GM23248 (cell line): ENCODE measurements at regions not wholly inside any gene's neighbourhood (a gene's known extent, or its start where the extent isn't known, plus 50 kb on each side); places are given as distances from the start of the nearest gene placed in this dataset.
A peak's percentile ranks its signal among the peaks of the same experiment; 100 is the strongest.

Experiments
- DNase-seq: peaks from one replicate; pipeline ENCODE4 v3.0.0-alpha.2; 2015
- H2AFZ ChIP-seq: fragments of 200-600 bp; sonication (generic); 2 replicates; pipeline ENCODE4 v1.6.1; 2016; ENCODE audit warnings: antibody characterized with exemption
- H3F3A ChIP-seq: fragments of 200-600 bp; sonication (generic); 2 replicates; pipeline ENCODE4 v1.6.1; 2016; ENCODE audit warnings: mild to moderate bottlenecking, antibody characterized with exemption, mixed run types; ENCODE audit not compliant: insufficient read depth
- H3K27ac ChIP-seq: fragments of 200-600 bp; sonication (generic); 2 replicates; pipeline ENCODE4 v1.5.1; 2016; ENCODE audit warnings: mild to moderate bottlenecking
- H3K27me3 ChIP-seq: fragments of 200-600 bp; sonication (generic); replicated peaks from 2 replicates; pipeline ENCODE4 v1.6.1; 2016; ENCODE audit warnings: mild to moderate bottlenecking; ENCODE audit not compliant: insufficient read depth
- H3K36me3 ChIP-seq: fragments of 200-600 bp; sonication (generic); 2 replicates; pipeline ENCODE4 v1.6.1; 2016; ENCODE audit warnings: low read depth, mild to moderate bottlenecking
- H3K4me1 ChIP-seq: fragments of 200-600 bp; sonication (generic); 2 replicates; pipeline ENCODE4 v1.6.1; 2016; ENCODE audit warnings: mild to moderate bottlenecking; ENCODE audit not compliant: insufficient read depth
- H3K4me2 ChIP-seq: fragments of 200-600 bp; sonication (generic); one replicate; pipeline ENCODE4 v1.6.1; 2016; ENCODE audit warnings: mild to moderate bottlenecking; ENCODE audit not compliant: unreplicated experiment
- H3K4me3 ChIP-seq: fragments of 200-600 bp; sonication (generic); 2 replicates; pipeline ENCODE4 v1.5.1; 2016; ENCODE audit warnings: mild to moderate bottlenecking
- H3K79me2 ChIP-seq: fragments of 200-600 bp; sonication (generic); 2 replicates; pipeline ENCODE4 v1.6.1; 2016; ENCODE audit warnings: mild to moderate bottlenecking; ENCODE audit not compliant: insufficient read depth
- H3K9ac ChIP-seq: fragments of 200-600 bp; sonication (generic); 2 replicates; pipeline ENCODE4 v1.6.1; 2016; ENCODE audit warnings: mild to moderate bottlenecking
- H3K9me2 ChIP-seq: fragments of 200-600 bp; sonication (generic); 2 replicates; pipeline ENCODE4 v1.6.1; 2016; ENCODE audit warnings: mixed run types, mild to moderate bottlenecking, moderate library complexity; ENCODE audit not compliant: insufficient read depth
- H3K9me3 ChIP-seq: fragments of 200-600 bp; sonication (generic); one replicate; pipeline ENCODE4 v1.6.1; 2017; ENCODE audit warnings: low read depth
- H4K20me1 ChIP-seq: fragments of 200-600 bp; sonication (generic); 2 replicates; pipeline ENCODE4 v1.6.0; 2016; ENCODE audit not compliant: insufficient read depth
- EZH2 ChIP-seq: fragments of 200-600 bp; sonication (generic); IDR thresholded peaks from 2 replicates; pipeline ENCODE4 v1.6.1; 2018; ENCODE audit warnings: antibody characterized with exemption, mild to moderate bottlenecking; ENCODE audit not compliant: insufficient read depth, poor library complexity, severe bottlenecking
- EZH2phosphoT487 ChIP-seq: fragments of 200-600 bp; sonication (generic); IDR thresholded peaks from 2 replicates; pipeline ENCODE4 v1.6.1; 2018; ENCODE audit warnings: antibody characterized with exemption, moderate library complexity, mild to moderate bottlenecking, low read depth; ENCODE audit not compliant: insufficient read depth
- WGBS, 2 experiments: methylation state at CpG; one replicate each; pipeline ENCODE4 v1.1.6; 2015 to 2017; ENCODE audit warnings: low lambda C conversion rate in 2 of 2, low coverage in 1 of 2; ENCODE audit errors: missing lambda C conversion rate in 2 of 2; 5-methylcytosine and 5-hydroxymethylcytosine counted together
- in situ Hi-C: fragments of 300-500 bp; cut with MboI; formaldehyde crosslinking; loops from 2 replicates; pipeline ENCODE4 v1.15.0; 2020

DNA sequence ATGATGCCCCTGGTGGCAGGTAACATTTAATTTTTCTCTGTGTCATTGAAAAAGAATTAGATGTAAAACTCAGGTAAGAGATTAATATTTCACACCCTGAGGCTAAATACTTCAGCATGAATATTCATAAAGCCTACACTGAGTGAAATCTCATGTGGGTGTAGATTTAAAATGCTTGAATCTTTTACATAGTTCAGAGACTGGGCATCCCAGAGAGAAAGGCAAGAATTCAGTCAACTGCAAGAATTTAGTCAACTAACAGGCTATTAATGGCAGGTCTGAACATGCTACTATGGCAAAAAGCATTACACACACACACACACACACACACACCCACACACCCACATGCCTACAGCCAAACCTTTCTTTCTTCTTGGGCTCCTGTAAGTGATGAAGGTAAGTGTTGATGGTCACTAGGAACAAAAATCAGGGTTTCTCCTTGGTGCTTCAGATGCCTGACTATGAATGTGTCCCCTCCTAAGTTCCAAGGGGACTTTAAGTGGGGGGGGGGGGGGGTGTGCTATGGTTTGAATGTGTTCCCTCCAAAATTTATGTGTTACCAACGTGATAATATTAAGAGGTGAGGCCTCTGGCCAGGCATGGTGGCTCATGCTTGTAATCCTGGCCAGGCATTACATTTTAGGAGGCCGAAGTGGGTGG lies 63.7 kb upstream of the PSMD7 start:
- H3F3A ChIP-seq, result no peaks in the 10 kb centered on the region
- H3K9me2 ChIP-seq, result no peaks in the 10 kb centered on the region
- no peak overlapping the region for H3K4me3 ChIP-seq
- no peak overlapping the region for H3K27ac ChIP-seq
- 35 to 46% methylated on average over 2 of the region's 2 CpGs for WGBS, 2 experiments
- no peaks in the 10 kb centered on the region for H3K79me2 ChIP-seq
- no peak overlapping the region for H3K9ac ChIP-seq
- no peaks in the 10 kb centered on the region for H4K20me1 ChIP-seq
- no peak for DNase-seq
- H3K9me3 ChIP-seq, result no peaks in the 10 kb centered on the region
- TF ChIP-seq EZH2, result no peak
- no peak for TF ChIP-seq EZH2phosphoT487
- no peaks in the 10 kb centered on the region for H3K4me1 ChIP-seq
- H3K36me3 ChIP-seq, result no peaks in the 10 kb centered on the region
- in situ Hi-C loops, result no loop called here
- H3K27me3 ChIP-seq, result no peaks in the 10 kb centered on the region; the same call in 1 of the 2 replicates
- no peak overlapping the region for H3K4me2 ChIP-seq
- no peak overlapping the region for H2AFZ ChIP-seq

DNA sequence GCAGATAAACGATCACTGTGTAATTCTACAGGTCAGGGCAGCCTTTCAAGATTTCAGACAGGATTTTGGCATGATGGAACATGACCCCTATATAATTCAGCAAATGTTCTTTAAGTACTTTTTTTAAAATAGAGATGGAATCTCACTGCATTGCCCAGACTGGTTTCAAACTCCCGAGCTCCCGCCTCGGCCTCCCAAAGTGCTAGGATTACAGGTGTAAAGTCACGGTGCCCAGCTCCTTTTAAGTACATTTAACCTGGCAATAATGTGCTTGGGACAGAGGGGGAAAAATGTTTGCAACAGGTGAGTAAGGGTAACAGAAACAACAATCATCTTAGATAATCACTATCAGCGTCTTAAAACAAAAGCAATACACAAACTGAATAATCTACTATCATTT lies 66.5 kb upstream of the PSMD7 start:
- Histone ChIP-seq H3K27ac (no peak overlapping the region), H3K79me2 (no peaks in the 10 kb centered on the region), H3K27me3 (no peaks in the 10 kb centered on the region), H2AFZ (no peak overlapping the region), H3K36me3 (no peaks in the 10 kb centered on the region), H3K9me2 (no peaks in the 10 kb centered on the region), H3K9me3 (no peaks in the 10 kb centered on the region), H4K20me1 (no peaks in the 10 kb centered on the region), H3K9ac (no peak overlapping the region), H3F3A (no peaks in the 10 kb centered on the region), H3K4me1 (no peaks in the 10 kb centered on the region), H3K4me3 (no peak overlapping the region), H3K4me2 (no peak overlapping the region)
- 61 to 64% methylated on average over 6 of the region's 6 CpGs for WGBS, 2 experiments
- no peak for DNase-seq
- TF ChIP-seq EZH2 (no peak), EZH2phosphoT487 (no peak)
- in situ Hi-C loops, result no loop called here

DNA sequence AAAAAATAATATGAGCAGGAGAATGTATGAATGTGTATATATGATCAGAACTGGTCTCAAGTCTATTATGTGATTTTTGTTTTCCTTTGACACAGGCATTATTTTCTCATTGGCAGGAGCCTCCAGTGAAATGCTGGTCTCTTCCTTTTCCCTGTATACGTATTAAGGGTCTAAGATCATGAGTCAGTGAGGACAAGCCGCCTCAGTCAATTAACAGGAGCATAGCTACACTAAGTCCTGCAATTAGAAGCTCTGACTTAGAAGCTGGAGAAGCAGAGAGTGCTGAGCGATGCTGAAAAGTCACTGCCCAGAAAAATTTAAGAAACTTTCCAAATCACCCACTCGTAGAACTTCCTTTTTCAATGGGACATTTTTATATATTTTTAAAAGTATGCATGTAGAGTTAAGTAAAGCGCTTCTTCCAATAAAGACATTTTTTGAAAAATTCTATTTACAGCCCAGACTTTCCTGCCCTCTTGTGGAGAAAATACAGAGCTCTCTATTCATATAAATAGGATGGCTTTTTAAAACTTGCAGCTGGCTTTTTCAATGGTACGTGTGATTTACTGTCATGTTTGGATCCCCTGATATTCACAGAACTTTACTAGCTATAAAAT lies 70.2 kb upstream of the PSMD7 start:
- WGBS, 2 experiments, result 15 to 18% methylated on average over 6 of the region's 6 CpGs
- no peak overlapping the region for H3K9ac ChIP-seq
- H3K27ac ChIP-seq, result no peak overlapping the region
- no peak overlapping the region for H3K4me2 ChIP-seq
- in situ Hi-C loops, result no loop called here
- no peak overlapping the region for H3K4me3 ChIP-seq
- no peaks in the 10 kb centered on the region for H3K9me2 ChIP-seq
- H3K36me3 ChIP-seq, result no peaks in the 10 kb centered on the region
- no peaks in the 10 kb centered on the region for H3F3A ChIP-seq
- H3K27me3 ChIP-seq, result no peaks in the 10 kb centered on the region
- DNase-seq, result peak; percentile 35
- no peaks in the 10 kb centered on the region for H3K9me3 ChIP-seq
- H3K79me2 ChIP-seq, result no peaks in the 10 kb centered on the region
- TF ChIP-seq EZH2phosphoT487 (no peak), EZH2 (no peak)
- no peaks in the 10 kb centered on the region for H4K20me1 ChIP-seq
- no peak overlapping the region for H2AFZ ChIP-seq
- H3K4me1 ChIP-seq, result no peaks in the 10 kb centered on the region

DNA sequence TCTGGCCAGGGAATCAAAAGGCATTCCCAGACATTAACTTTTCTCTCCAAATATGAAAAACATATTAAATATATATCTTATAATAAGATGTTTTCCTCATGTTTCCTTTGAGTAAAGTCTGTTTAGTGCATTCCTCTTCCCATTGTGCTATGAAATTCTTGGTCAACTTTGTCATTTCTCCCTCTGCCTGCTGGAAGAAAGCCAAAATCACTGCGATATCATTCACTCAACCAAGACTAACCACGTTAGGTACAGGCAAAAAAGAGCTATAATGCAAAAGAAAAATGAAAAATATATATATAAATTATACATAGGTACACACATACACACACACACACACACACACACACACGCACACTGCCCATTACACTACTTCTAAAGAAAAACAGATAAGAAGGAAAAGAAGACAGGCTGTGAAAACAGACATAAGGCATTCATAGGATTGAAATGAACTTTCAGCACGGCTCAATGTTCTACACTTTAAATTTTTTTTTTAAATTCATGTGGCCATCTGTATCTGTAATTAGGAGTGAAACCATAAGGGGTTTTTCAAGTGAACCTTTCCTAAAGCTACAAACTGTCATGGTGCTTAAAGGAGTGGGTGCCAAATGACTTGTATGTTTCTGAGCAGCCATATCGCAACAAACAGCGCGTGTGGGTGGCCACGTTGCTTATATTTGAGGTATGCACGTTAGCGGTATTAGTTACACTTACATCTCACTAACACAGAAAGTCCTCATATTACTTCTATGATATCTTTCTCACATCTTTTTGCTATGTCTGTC lies 71.6 kb upstream of the PSMD7 start:
- no peak overlapping the region for H2AFZ ChIP-seq
- in situ Hi-C loops, result no loop called here
- 68 to 77% methylated on average over 10 of the region's 10 CpGs for WGBS, 2 experiments

More for the DNA sequence above, 71.6 kb upstream of the PSMD7 start:
- Histone ChIP-seq H3K36me3 (no peaks in the 10 kb centered on the region), H3K79me2 (no peaks in the 10 kb centered on the region), H3K9me2 (no peaks in the 10 kb centered on the region), H3K4me1 (no peaks in the 10 kb centered on the region), H3K9me3 (no peaks in the 10 kb centered on the region), H3K27ac (no peak overlapping the region), H3K4me2 (no peak overlapping the region), H3K9ac (no peak overlapping the region), H3K27me3 (no peaks in the 10 kb centered on the region), H3K4me3 (no peak overlapping the region), H3F3A (no peaks in the 10 kb centered on the region), H4K20me1 (no peaks in the 10 kb centered on the region)
- TF ChIP-seq EZH2 (no peak), EZH2phosphoT487 (no peak)
- peak; percentile 6 for DNase-seq
